Upper lobe of right lung (tissue), 1 donor: ENCODE measurements at regions not wholly inside any gene's neighbourhood (a gene's known extent, or its start where the extent isn't known, plus 50 kb on each side); places are given as distances from the start of the nearest gene placed in this dataset.

Experiments
- ATAC-seq: fragments of 200-7000 bp; cut with Tn5 transposase; one replicate; pipeline ENCODE4 v1.9.1; 2020; ENCODE audit warnings: mild to moderate bottlenecking, moderate library complexity
- DNase-seq: peaks from one replicate; pipeline ENCODE4 v3.0.0-alpha.2; 2020
- H3K27ac ChIP-seq: fragments of 200-600 bp; one replicate; pipeline ENCODE4 v1.8.0; 2022
- H3K27me3 ChIP-seq: fragments of 200-600 bp; one replicate; pipeline ENCODE4 v1.8.0; 2022; ENCODE audit warnings: mild to moderate bottlenecking
- H3K36me3 ChIP-seq: fragments of 200-600 bp; one replicate; pipeline ENCODE4 v1.8.0; 2022
- H3K4me1 ChIP-seq: fragments of 200-600 bp; one replicate; pipeline ENCODE4 v1.8.0; 2022
- H3K4me3 ChIP-seq: fragments of 200-600 bp; one replicate; pipeline ENCODE4 v1.8.0; 2022; ENCODE audit warnings: mild to moderate bottlenecking
- H3K9me3 ChIP-seq: fragments of 200-600 bp; one replicate; pipeline ENCODE4 v1.8.0; 2022
- CTCF ChIP-seq: fragments of 200-600 bp; IDR thresholded peaks from one replicate; pipeline ENCODE4 v1.8.0; 2022; ENCODE audit warnings: antibody characterized with exemption
- intact Hi-C: fragments of 100-400 bp; cut with DNase I; formaldehyde crosslinking; loops from one replicate; pipeline ENCODE4 v1.11.0; 2022
- donor health status: DM: no; HTN: yes; CAD: no; lungs with severe emphysema.

DNA sequence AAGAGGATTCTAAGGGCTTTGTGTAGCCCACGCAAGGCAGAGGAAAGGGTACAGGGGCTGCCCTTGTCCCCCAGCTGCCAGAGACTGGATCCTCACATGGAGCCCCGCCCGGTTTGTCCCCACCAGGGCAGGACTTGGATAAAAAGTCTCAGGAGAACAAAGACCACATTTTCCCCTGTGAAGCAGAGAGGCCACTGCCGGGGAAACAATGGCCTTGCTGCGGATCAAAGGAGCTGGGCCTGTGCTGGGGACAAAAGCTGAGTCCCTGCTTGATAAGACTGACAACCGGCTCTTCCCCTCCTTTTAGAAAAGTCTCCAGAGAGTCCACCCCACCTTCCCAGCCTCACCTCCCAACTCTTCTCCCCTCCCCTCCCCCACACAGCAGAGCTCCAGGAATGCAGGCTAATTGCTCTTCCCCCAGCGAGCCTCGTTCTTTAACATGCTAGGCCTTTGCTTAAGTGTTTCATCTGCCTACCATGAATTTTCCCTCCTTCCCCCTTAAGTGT, 142.4 kb downstream of the PLPP3 start:
- Histone ChIP-seq H3K27me3 (no peaks in the 10 kb centered on the region), H3K4me1 (no peaks in the 10 kb centered on the region), H3K27ac (no peak overlapping the region), H3K4me3 (no peak overlapping the region), H3K36me3 (no peaks in the 10 kb centered on the region), H3K9me3 (no peaks in the 10 kb centered on the region)
- ATAC-seq (no peak), DNase-seq (no peak)
- TF ChIP-seq CTCF, result no peak
- intact Hi-C loops, result no loop called here

- ATAC-seq, result no peak
- no peaks in the 10 kb centered on the region for H3K4me1 ChIP-seq
These were observed 143.1 kb downstream of the PLPP3 start for GRCh38 chr1:56436296-56436695.

GRCh38 chr1:56435434-56436262, 143.7 kb downstream of the PLPP3 start:
- intact Hi-C loops, result no loop called here
- Histone ChIP-seq H3K9me3 (no peaks in the 10 kb centered on the region), H3K27ac (no peak overlapping the region), H3K36me3 (no peaks in the 10 kb centered on the region), H3K4me1 (no peaks in the 10 kb centered on the region), H3K27me3 (no peaks in the 10 kb centered on the region), H3K4me3 (no peak overlapping the region)
- ATAC-seq, result no peak
- no peak for TF ChIP-seq CTCF
- DNase-seq, result no peak

More at GRCh38 chr1:56436296-56436695, 143.1 kb downstream of the PLPP3 start:
- no peak overlapping the region for H3K27ac ChIP-seq
- TF ChIP-seq CTCF, result no peak
- no peaks in the 10 kb centered on the region for H3K9me3 ChIP-seq
- intact Hi-C loops, result no loop called here
- no peak for DNase-seq
- H3K4me3 ChIP-seq, result no peak overlapping the region
- no peaks in the 10 kb centered on the region for H3K27me3 ChIP-seq
- H3K36me3 ChIP-seq, result no peaks in the 10 kb centered on the region

GRCh38 chr1:56434740-56435139, 144.6 kb downstream of the PLPP3 start:
- no peaks in the 10 kb centered on the region for H3K4me1 ChIP-seq
- DNase-seq (no peak), ATAC-seq (no peak)
- H3K27me3 ChIP-seq, result no peaks in the 10 kb centered on the region
- intact Hi-C loops, result no loop called here
- no peak overlapping the region for H3K4me3 ChIP-seq
- H3K36me3 ChIP-seq, result no peaks in the 10 kb centered on the region
- no peak for TF ChIP-seq CTCF
- H3K9me3 ChIP-seq, result no peaks in the 10 kb centered on the region
- no peak overlapping the region for H3K27ac ChIP-seq

DNA sequence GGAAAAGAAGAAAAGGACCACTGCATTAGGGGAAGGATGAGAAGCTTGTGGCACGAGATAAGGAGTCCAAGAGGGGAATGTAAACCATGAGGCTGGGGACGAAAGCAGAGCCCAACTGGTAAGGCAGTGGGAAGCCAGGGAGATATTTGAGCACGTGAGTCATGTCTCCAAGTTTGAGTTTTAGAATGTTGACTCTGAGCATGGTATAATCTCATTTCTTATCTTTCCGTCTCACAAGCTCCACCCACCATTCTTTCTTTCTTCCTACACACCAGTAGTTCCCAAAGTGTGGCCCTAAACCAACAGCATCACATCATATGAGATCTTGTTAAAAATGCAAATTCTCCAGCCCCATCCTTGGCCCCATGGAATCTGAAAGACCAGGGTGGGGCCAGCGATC, 145.3 kb downstream of the PLPP3 start:
- no peak for ATAC-seq
- intact Hi-C loops, result no loop called here
- Histone ChIP-seq H3K27me3 (no peaks in the 10 kb centered on the region), H3K27ac (no peak overlapping the region), H3K36me3 (no peaks in the 10 kb centered on the region), H3K4me3 (no peak overlapping the region), H3K9me3 (no peaks in the 10 kb centered on the region), H3K4me1 (no peaks in the 10 kb centered on the region)
- TF ChIP-seq CTCF, result no peak
- DNase-seq, result no peak
